Chondrocyte (in vitro differentiated cells): ENCODE measurements at regions not wholly inside any gene's neighbourhood (a gene's known extent, or its start where the extent isn't known, plus 50 kb on each side); places are given as distances from the start of the nearest gene placed in this dataset.

ENCODE experiments used
- DNase-seq: peaks from one replicate; pipeline ENCODE4 v3.0.0; 2021; ENCODE audit warnings: mixed read lengths, low spot score
- H3K27ac Mint-ChIP-seq: one replicate; pipeline ENCODE4 v1.8.0; 2021; ENCODE audit warnings: mild to moderate bottlenecking, moderate library complexity, mixed read lengths; ENCODE audit not compliant: unreplicated experiment
- H3K27me3 Mint-ChIP-seq: 2 replicates; pipeline ENCODE4 v1.8.0; 2021; ENCODE audit warnings: low read depth, mixed read lengths
- H3K36me3 Mint-ChIP-seq: 2 replicates; pipeline ENCODE4 v1.8.0; 2021; ENCODE audit warnings: low read depth, mixed read lengths
- H3K4me1 Mint-ChIP-seq: 2 replicates; pipeline ENCODE4 v1.8.0; 2021; ENCODE audit warnings: low read depth, mild to moderate bottlenecking, mixed read lengths
- H3K4me3 Mint-ChIP-seq: one replicate; pipeline ENCODE4 v1.8.0; 2021; ENCODE audit warnings: mild to moderate bottlenecking, moderate library complexity, mixed read lengths; ENCODE audit not compliant: unreplicated experiment
- H3K9me3 Mint-ChIP-seq: 2 replicates; pipeline ENCODE4 v1.8.0; 2021; ENCODE audit warnings: low read depth, mixed read lengths
- TF ChIP-seq, protein P1 (sequence below): fragments of 200-600 bp; sonication (generic); IDR thresholded peaks from 2 replicates; pipeline ENCODE4 v1.5.0; 2021; ENCODE audit warnings: antibody characterized with exemption, mild to moderate bottlenecking, moderate library complexity

DNA sequence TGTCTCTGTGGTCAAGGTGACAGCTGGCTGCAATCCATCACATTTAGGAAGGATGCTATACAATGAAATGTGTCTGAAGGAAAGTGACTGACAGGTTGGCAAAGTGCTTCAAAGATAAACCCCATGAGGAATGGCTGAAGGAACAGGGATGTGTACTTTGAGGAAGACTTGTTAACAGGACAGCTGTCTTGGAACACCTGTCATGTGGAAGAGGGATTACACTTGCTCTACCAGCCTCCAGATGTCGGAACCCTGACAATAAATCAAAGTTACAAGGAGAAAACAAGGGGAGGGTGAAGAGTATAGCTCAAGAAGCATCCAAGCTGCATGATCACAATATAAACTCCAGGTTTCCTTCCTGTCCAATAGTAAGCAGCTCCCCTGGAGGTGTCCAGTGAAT is 147.8 kb upstream of the TMCC3 start:
- Mint-ChIP-seq H3K36me3 (no peaks in the 10 kb centered on the region), H3K4me3 (no peak overlapping the region), H3K27me3 (no peaks in the 10 kb centered on the region), H3K4me1 (peaks cover 24% of the 10 kb centered on the region), H3K27ac (no peak overlapping the region), H3K9me3 (no peaks in the 10 kb centered on the region)
- TF ChIP-seq, protein P1, sequence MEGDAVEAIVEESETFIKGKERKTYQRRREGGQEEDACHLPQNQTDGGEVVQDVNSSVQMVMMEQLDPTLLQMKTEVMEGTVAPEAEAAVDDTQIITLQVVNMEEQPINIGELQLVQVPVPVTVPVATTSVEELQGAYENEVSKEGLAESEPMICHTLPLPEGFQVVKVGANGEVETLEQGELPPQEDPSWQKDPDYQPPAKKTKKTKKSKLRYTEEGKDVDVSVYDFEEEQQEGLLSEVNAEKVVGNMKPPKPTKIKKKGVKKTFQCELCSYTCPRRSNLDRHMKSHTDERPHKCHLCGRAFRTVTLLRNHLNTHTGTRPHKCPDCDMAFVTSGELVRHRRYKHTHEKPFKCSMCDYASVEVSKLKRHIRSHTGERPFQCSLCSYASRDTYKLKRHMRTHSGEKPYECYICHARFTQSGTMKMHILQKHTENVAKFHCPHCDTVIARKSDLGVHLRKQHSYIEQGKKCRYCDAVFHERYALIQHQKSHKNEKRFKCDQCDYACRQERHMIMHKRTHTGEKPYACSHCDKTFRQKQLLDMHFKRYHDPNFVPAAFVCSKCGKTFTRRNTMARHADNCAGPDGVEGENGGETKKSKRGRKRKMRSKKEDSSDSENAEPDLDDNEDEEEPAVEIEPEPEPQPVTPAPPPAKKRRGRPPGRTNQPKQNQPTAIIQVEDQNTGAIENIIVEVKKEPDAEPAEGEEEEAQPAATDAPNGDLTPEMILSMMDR, result no peak
- no peak for DNase-seq

DNA sequence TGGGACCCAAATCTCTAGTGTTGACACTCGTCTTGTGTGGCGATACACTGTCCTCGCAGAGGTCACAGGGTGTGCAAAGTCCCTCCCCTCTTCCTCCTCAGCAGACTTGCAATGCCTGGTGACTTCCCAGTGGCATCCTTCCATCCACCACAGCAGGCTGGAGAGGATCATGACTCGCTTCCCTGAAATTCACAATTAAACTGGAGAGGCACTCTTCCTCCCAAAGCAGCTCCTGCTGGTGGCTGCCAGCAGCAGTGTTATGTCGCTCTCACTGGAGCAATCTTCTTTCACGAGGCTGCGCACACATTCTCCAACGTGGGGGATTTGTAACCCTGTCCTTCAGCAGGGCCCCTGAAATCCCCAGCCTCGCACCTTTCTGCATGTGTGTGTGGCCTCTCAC is 145.2 kb upstream of the TMCC3 start:
- Mint-ChIP-seq H3K27me3 (no peaks in the 10 kb centered on the region), H3K27ac (peak overlapping the region; percentile 87), H3K36me3 (no peaks in the 10 kb centered on the region), H3K4me1 (peaks cover 32% of the 10 kb centered on the region), H3K4me3 (no peak overlapping the region), H3K9me3 (no peaks in the 10 kb centered on the region)
- TF ChIP-seq, protein P1, result peak; percentile 51
- no peak for DNase-seq

DNA sequence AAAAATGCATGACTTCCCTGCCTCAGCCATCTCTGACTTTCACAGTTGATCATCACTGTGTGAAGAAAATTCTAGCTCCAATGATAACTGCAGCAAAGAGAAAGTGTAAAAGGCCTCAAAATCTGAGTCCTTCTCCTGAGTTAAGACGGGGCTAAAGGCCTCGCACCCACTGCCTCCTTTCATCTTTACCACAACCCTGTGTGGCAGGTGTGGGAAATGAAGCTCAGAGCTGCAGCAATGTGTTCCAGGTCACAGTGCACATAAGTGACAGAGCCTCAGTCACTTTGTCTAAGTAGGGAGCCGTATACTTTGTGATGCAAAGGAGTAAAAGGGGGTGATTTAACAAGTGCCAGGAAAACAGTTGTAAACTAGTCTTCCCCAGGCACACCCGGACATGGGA is 144.7 kb upstream of the TMCC3 start:
- Mint-ChIP-seq H3K4me3 (no peak overlapping the region), H3K36me3 (no peaks in the 10 kb centered on the region)

DNA sequence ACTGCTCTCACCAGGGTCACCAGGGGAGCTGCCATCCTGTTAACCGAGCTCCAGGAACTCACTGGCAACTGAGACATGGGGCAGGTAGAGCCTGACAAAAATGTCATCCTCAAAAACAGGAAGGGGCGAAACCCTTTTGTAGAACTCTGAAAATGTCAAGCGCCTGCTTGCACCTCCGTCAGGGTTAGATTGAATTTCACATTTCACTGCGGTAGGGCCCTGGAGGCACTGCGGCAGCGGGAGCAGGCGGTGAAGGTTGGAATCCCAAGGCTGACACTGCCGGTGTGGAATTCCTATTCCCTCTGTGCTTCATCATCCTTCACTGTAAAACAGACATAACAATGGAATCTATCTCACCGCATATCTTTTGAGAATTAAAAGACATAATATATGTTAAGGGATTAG is 142.8 kb upstream of the TMCC3 start:
- H3K4me3 Mint-ChIP-seq, result peak overlapping the region; percentile 45
- peak overlapping the region; percentile 29 for H3K27ac Mint-ChIP-seq
- H3K27me3 Mint-ChIP-seq, result no peaks in the 10 kb centered on the region
- no peaks in the 10 kb centered on the region for H3K9me3 Mint-ChIP-seq
- peaks cover 35% of the 10 kb centered on the region for H3K4me1 Mint-ChIP-seq
- TF ChIP-seq, protein P1, result no peak
- H3K36me3 Mint-ChIP-seq, result no peaks in the 10 kb centered on the region
- no peak for DNase-seq

More for the DNA sequence above, 144.7 kb upstream of the TMCC3 start:
- no peak overlapping the region for H3K27ac Mint-ChIP-seq
- no peaks in the 10 kb centered on the region for H3K27me3 Mint-ChIP-seq
- peaks cover 32% of the 10 kb centered on the region for H3K4me1 Mint-ChIP-seq
- no peaks in the 10 kb centered on the region for H3K9me3 Mint-ChIP-seq
- TF ChIP-seq, protein P1, result no peak
- no peak for DNase-seq

DNA sequence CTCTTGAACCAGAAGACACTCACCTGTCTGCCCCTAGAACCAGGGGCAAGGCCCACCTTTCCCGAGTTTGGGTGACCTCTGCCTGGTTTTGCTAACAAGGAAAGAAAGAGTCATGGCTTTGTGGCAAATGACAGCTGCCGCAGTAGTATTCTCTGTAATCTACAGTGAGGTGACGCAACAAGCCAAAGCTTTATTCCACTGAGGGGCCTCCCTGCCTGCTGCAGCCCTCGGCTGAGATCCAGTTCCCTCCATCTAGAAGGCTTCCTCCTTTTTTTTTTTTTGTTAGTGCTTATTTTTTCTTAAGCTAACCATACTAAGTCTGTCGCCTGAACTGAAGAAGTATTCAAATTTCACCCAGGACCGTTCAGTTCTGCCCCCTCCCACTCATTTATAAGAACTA is 142.3 kb upstream of the TMCC3 start:
- Mint-ChIP-seq H3K36me3 (no peaks in the 10 kb centered on the region), H3K4me3 (peak overlapping the region; percentile 45), H3K4me1 (peaks cover 35% of the 10 kb centered on the region), H3K9me3 (no peaks in the 10 kb centered on the region), H3K27me3 (no peaks in the 10 kb centered on the region), H3K27ac (peak overlapping the region; percentile 29)
- no peak for DNase-seq
- TF ChIP-seq, protein P1, result no peak
